Non-pigmented ciliary epithelial cell (primary cell): ENCODE measurements at regions not wholly inside any gene's neighbourhood (a gene's known extent, or its start where the extent isn't known, plus 50 kb on each side); places are given as distances from the start of the nearest gene placed in this dataset.

Experiments
- DNase-seq: peaks from one replicate; pipeline ENCODE4 v3.0.0-alpha.2; 2010; ENCODE audit warnings: low read depth

GRCh38 chr5:120413686-120414085, 50.4 kb upstream of the PRR16 start:
- DNase-seq, result peak; percentile 81
